SK-N-SH treated with all-trans-retinoic acid at 6 μM for 48 hours (cell line): ENCODE measurements at regions not wholly inside any gene's neighbourhood (a gene's known extent, or its start where the extent isn't known, plus 50 kb on each side); places are given as distances from the start of the nearest gene placed in this dataset.

Source experiments
- ATAC-seq: fragments of 200-7000 bp; cut with Tn5 transposase; 3 replicates; pipeline ENCODE4 v1.9.1; 2020; ENCODE audit warnings: mild to moderate bottlenecking, moderate library complexity
- ARNTL ChIP-seq: fragments of 450-650 bp; formaldehyde crosslinking; IDR thresholded peaks from 2 replicates; pipeline ENCODE4 v1.5.0; 2020; ENCODE audit warnings: low read depth, mild to moderate bottlenecking, moderate library complexity, borderline replicate concordance
- BACH2 ChIP-seq: fragments of 250-450 bp; sonication (Bioruptor Pico); IDR thresholded peaks from 2 replicates; pipeline ENCODE4 v1.9.0; 2021; ENCODE audit warnings: mild to moderate bottlenecking, borderline replicate concordance
- CSDC2 ChIP-seq: fragments of 250-450 bp; sonication (Bioruptor Pico); IDR thresholded peaks from 2 replicates; pipeline ENCODE4 v1.5.0; 2020; ENCODE audit warnings: mild to moderate bottlenecking, moderate library complexity
- ESRRG ChIP-seq: fragments of 250-450 bp; sonication (Bioruptor Pico); IDR thresholded peaks from 2 replicates; pipeline ENCODE4 v1.6.1; 2021; ENCODE audit warnings: mild to moderate bottlenecking
- GLIS3 ChIP-seq: fragments of 250-450 bp; sonication (Bioruptor Pico); IDR thresholded peaks from 2 replicates; pipeline ENCODE4 v1.5.0; 2020; ENCODE audit warnings: mild to moderate bottlenecking, moderate library complexity
- ISL1 ChIP-seq: fragments of 250-450 bp; sonication (Bioruptor Pico); IDR thresholded peaks from 2 replicates; pipeline ENCODE4 v2.1.2; 2022; ENCODE audit warnings: mild to moderate bottlenecking, moderate library complexity
- OSR1 ChIP-seq: fragments of 250-450 bp; sonication (Bioruptor Pico); IDR thresholded peaks from 2 replicates; pipeline ENCODE4 v1.8.0; 2022; ENCODE audit warnings: moderate library complexity, mild to moderate bottlenecking, inconsistent platforms
- RARB ChIP-seq: fragments of 250-450 bp; sonication (Bioruptor Pico); IDR thresholded peaks from 2 replicates; pipeline ENCODE4 v1.8.0; 2021; ENCODE audit warnings: mild to moderate bottlenecking, moderate library complexity
- SNAI2 ChIP-seq: fragments of 250-450 bp; sonication (Bioruptor Pico); IDR thresholded peaks from 2 replicates; pipeline ENCODE4 v1.5.0; 2020; ENCODE audit warnings: mild to moderate bottlenecking, moderate library complexity
- TCF4 ChIP-seq: fragments of 250-450 bp; sonication (Bioruptor Pico); IDR thresholded peaks from 2 replicates; pipeline ENCODE4 v1.8.0; 2021; ENCODE audit warnings: mild to moderate bottlenecking, moderate library complexity, borderline replicate concordance
- TOX ChIP-seq: fragments of 250-450 bp; sonication (Bioruptor Pico); IDR thresholded peaks from 2 replicates; pipeline ENCODE4 v1.8.0; 2021; ENCODE audit warnings: mild to moderate bottlenecking, moderate library complexity, borderline replicate concordance
- ZC3H10 ChIP-seq: fragments of 250-450 bp; sonication (Bioruptor Pico); IDR thresholded peaks from 2 replicates; pipeline ENCODE4 v1.5.1; 2021; ENCODE audit warnings: mild to moderate bottlenecking, moderate library complexity
- ZFP30 ChIP-seq: fragments of 450-650 bp; formaldehyde crosslinking; IDR thresholded peaks from 2 replicates; pipeline ENCODE4 v1.5.0; 2022; ENCODE audit warnings: mild to moderate bottlenecking, moderate library complexity
- ZNF565 ChIP-seq: fragments of 450-650 bp; formaldehyde crosslinking; conservative IDR thresholded peaks from 2 replicates; pipeline ENCODE4 v1.5.0; 2020; ENCODE audit warnings: low read depth, mild to moderate bottlenecking, moderate library complexity
- ZNF70 ChIP-seq: fragments of 450-650 bp; formaldehyde crosslinking; IDR thresholded peaks from 2 replicates; pipeline ENCODE4 v1.5.0; 2020; ENCODE audit warnings: mild to moderate bottlenecking, moderate library complexity
- ZNF8 ChIP-seq: fragments of 450-650 bp; formaldehyde crosslinking; IDR thresholded peaks from 2 replicates; pipeline ENCODE4 v1.5.0; 2020; ENCODE audit warnings: mild to moderate bottlenecking, moderate library complexity
- TF ChIP-seq, protein P1 (sequence below): fragments of 250-450 bp; sonication (Bioruptor Pico); IDR thresholded peaks from 2 replicates; pipeline ENCODE4 v1.8.0; 2021; ENCODE audit warnings: low read depth, mild to moderate bottlenecking, moderate library complexity, borderline replicate concordance
- TF ChIP-seq, protein P2 (sequence below): fragments of 250-450 bp; sonication (Bioruptor Pico); IDR thresholded peaks from 2 replicates; pipeline ENCODE4 v1.5.0; 2020; ENCODE audit warnings: mild to moderate bottlenecking, moderate library complexity

DNA sequence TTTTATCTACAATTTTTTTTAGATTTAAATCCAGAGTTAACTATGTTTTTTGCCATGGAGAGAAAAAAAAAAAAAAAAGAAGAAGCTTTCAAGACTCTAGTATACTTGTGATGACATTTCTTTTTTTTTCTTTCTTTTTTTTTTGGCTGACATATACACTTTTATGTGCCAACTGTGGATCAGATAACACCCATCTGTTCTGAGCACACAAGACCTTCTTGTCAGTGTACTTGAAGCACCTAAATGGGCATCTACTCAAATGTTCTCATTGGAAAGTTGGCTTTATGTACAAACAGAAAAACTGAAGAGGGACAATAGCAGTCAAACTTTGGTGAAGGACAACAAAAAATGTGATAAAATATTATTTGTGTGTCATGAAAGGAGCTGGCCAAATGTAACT lies 904.5 kb downstream of the GRIK2 start:
- no peak for ATAC-seq
- TF ChIP-seq, protein P1, sequence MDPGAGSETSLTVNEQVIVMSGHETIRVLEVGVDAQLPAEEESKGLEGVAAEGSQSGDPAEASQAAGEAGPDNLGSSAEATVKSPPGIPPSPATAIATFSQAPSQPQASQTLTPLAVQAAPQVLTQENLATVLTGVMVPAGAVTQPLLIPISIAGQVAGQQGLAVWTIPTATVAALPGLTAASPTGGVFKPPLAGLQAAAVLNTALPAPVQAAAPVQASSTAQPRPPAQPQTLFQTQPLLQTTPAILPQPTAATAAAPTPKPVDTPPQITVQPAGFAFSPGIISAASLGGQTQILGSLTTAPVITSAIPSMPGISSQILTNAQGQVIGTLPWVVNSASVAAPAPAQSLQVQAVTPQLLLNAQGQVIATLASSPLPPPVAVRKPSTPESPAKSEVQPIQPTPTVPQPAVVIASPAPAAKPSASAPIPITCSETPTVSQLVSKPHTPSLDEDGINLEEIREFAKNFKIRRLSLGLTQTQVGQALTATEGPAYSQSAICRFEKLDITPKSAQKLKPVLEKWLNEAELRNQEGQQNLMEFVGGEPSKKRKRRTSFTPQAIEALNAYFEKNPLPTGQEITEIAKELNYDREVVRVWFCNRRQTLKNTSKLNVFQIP (CRISPR knock-in tag), result no peak
- TF ChIP-seq BACH2 (CRISPR knock-in tag) (no peak), ZC3H10 (CRISPR knock-in tag) (no peak), ZNF565 (CRISPR knock-in tag) (no peak), CSDC2 (CRISPR knock-in tag) (no peak), ESRRG (CRISPR knock-in tag) (no peak), TCF4 (CRISPR knock-in tag) (no peak), GLIS3 (CRISPR knock-in tag) (no peak), ARNTL (CRISPR knock-in tag) (no peak), TOX (CRISPR knock-in tag) (no peak), ZFP30 (no peak), OSR1 (CRISPR knock-in tag) (no peak), ISL1 (CRISPR knock-in tag) (no peak), ZNF8 (no peak), SNAI2 (CRISPR knock-in tag) (no peak), RARB (CRISPR knock-in tag) (no peak), ZNF70 (CRISPR knock-in tag) (no peak)
- TF ChIP-seq, protein P2, sequence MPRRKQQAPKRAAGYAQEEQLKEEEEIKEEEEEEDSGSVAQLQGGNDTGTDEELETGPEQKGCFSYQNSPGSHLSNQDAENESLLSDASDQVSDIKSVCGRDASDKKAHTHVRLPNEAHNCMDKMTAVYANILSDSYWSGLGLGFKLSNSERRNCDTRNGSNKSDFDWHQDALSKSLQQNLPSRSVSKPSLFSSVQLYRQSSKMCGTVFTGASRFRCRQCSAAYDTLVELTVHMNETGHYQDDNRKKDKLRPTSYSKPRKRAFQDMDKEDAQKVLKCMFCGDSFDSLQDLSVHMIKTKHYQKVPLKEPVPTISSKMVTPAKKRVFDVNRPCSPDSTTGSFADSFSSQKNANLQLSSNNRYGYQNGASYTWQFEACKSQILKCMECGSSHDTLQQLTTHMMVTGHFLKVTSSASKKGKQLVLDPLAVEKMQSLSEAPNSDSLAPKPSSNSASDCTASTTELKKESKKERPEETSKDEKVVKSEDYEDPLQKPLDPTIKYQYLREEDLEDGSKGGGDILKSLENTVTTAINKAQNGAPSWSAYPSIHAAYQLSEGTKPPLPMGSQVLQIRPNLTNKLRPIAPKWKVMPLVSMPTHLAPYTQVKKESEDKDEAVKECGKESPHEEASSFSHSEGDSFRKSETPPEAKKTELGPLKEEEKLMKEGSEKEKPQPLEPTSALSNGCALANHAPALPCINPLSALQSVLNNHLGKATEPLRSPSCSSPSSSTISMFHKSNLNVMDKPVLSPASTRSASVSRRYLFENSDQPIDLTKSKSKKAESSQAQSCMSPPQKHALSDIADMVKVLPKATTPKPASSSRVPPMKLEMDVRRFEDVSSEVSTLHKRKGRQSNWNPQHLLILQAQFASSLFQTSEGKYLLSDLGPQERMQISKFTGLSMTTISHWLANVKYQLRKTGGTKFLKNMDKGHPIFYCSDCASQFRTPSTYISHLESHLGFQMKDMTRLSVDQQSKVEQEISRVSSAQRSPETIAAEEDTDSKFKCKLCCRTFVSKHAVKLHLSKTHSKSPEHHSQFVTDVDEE (CRISPR knock-in tag), result no peak
